Astrocyte (in vitro differentiated cells and primary cell): ENCODE measurements at regions not wholly inside any gene's neighbourhood (a gene's known extent, or its start where the extent isn't known, plus 50 kb on each side); places are given as distances from the start of the nearest gene placed in this dataset.

Experiments
- DNase-seq: peaks from one replicate; pipeline ENCODE4 v3.0.0-alpha.2; 2010; ENCODE audit warnings: low read depth
- FAIRE-seq: peaks from 2 replicates; lab custom pipeline; 2011; peaks lifted over from hg19 to GRCh38; lab: Jason Lieb, UNC
- H2AFZ ChIP-seq: 2 replicates; pipeline ENCODE4 v1.6.0; 2012; ENCODE audit warnings: low read depth, low read length, inconsistent platforms
- H3K27ac ChIP-seq: 2 replicates; pipeline ENCODE4 v1.5.1; 2011; ENCODE audit warnings: low read depth, low read length, inconsistent platforms
- H3K27me3 ChIP-seq: 2 replicates; pipeline ENCODE4 v1.6.0; 2011; ENCODE audit warnings: low read length, inconsistent platforms; ENCODE audit not compliant: insufficient read depth
- H3K36me3 ChIP-seq: 2 replicates; pipeline ENCODE4 v1.5.1; 2011; ENCODE audit warnings: low read length, inconsistent platforms; ENCODE audit not compliant: insufficient read depth
- H3K4me1 ChIP-seq: 2 replicates; pipeline ENCODE4 v1.5.1; 2011; ENCODE audit warnings: low read length, inconsistent platforms; ENCODE audit not compliant: insufficient read depth
- H3K4me2 ChIP-seq: 2 replicates; pipeline ENCODE4 v1.6.0; 2012; ENCODE audit warnings: low read length, inconsistent platforms
- H3K4me3 ChIP-seq: 2 replicates; pipeline ENCODE4 v1.5.1; 2011; ENCODE audit warnings: low read depth, mild to moderate bottlenecking, low read length, inconsistent platforms; ENCODE audit not compliant: insufficient read depth
- H3K79me2 ChIP-seq: 2 replicates; pipeline ENCODE4 v1.6.0; 2012; ENCODE audit warnings: mild to moderate bottlenecking, low read length, inconsistent platforms; ENCODE audit not compliant: insufficient read depth
- H3K9ac ChIP-seq: 2 replicates; pipeline ENCODE4 v1.6.0; 2012; ENCODE audit warnings: mild to moderate bottlenecking, low read length, inconsistent platforms
- H3K9me3 ChIP-seq: 2 replicates; pipeline ENCODE4 v1.5.1; 2012; ENCODE audit warnings: low read depth, mild to moderate bottlenecking, low read length, inconsistent platforms; ENCODE audit not compliant: insufficient read depth
- H4K20me1 ChIP-seq: 2 replicates; pipeline ENCODE4 v1.6.0; 2012; ENCODE audit warnings: low read length, inconsistent platforms; ENCODE audit not compliant: insufficient read depth
- H3K27ac Mint-ChIP-seq: one replicate; pipeline ENCODE4 v1.8.0; 2021; ENCODE audit warnings: mild to moderate bottlenecking, mixed read lengths; ENCODE audit not compliant: unreplicated experiment
- H3K27me3 Mint-ChIP-seq: one replicate; pipeline ENCODE4 v1.8.0; 2021; ENCODE audit warnings: low read depth, mixed read lengths; ENCODE audit not compliant: unreplicated experiment
- H3K36me3 Mint-ChIP-seq: one replicate; pipeline ENCODE4 v1.8.0; 2021; ENCODE audit warnings: low read depth, mixed read lengths; ENCODE audit not compliant: unreplicated experiment
- H3K4me1 Mint-ChIP-seq: one replicate; pipeline ENCODE4 v1.8.0; 2021; ENCODE audit warnings: low read depth, mixed read lengths; ENCODE audit not compliant: unreplicated experiment
- H3K4me3 Mint-ChIP-seq: one replicate; pipeline ENCODE4 v1.8.0; 2021; ENCODE audit warnings: mild to moderate bottlenecking, moderate library complexity, mixed read lengths; ENCODE audit not compliant: unreplicated experiment
- H3K9me3 Mint-ChIP-seq: one replicate; pipeline ENCODE4 v1.8.0; 2021; ENCODE audit warnings: mild to moderate bottlenecking, mixed read lengths; ENCODE audit not compliant: unreplicated experiment
- CTCF ChIP-seq: IDR thresholded peaks from 2 replicates; pipeline ENCODE4 v1.5.1; 2011; ENCODE audit warnings: low read depth, mild to moderate bottlenecking, inconsistent platforms, low read length, moderate library complexity; ENCODE audit not compliant: insufficient read depth
- EZH2 ChIP-seq: IDR thresholded peaks from 2 replicates; pipeline ENCODE4 v1.6.1; 2012; ENCODE audit warnings: mild to moderate bottlenecking, low read length, inconsistent platforms; ENCODE audit not compliant: insufficient read depth

DNA sequence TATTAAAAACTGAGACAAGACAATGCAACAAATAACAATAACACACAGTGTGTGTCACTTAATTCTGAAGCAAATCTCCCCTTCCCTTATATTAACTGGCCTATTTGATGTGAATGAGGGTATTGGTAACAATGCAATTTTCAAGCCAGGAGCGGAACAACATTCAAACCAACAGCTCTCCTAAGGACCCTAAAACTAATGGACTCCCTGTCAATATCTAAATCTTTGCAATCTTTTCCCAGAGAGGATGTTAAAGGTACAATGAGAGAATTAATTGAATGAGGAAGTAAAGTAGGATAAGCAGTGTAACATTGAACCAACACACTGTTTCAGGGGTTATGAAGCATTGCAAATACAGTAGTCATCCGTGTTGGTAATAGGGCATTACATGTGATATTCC lies 311.7 kb downstream of the HTR1A start:
- DNase-seq (no peak), FAIRE-seq (no peak)
- H4K20me1 ChIP-seq = no peaks in the 10 kb centered on the region
- H3K9me3 ChIP-seq = no peaks in the 10 kb centered on the region
- H3K9ac ChIP-seq = no peak overlapping the region
- Mint-ChIP-seq H3K27ac (no peak overlapping the region), H3K4me3 (no peak overlapping the region), H3K36me3 (no peaks in the 10 kb centered on the region), H3K27me3 (no peaks in the 10 kb centered on the region), H3K4me1 (peaks cover 5% of the 10 kb centered on the region), H3K9me3 (no peaks in the 10 kb centered on the region)
- H3K4me3 ChIP-seq = no peak overlapping the region
- no peaks in the 10 kb centered on the region for H3K79me2 ChIP-seq
- H3K4me2 ChIP-seq = no peak overlapping the region
- H3K27me3 ChIP-seq = no peaks in the 10 kb centered on the region
- no peaks in the 10 kb centered on the region for H3K36me3 ChIP-seq
- no peak overlapping the region for H2AFZ ChIP-seq
- no peak overlapping the region for H3K27ac ChIP-seq
- TF ChIP-seq CTCF (no peak), EZH2 (no peak)
- no peaks in the 10 kb centered on the region for H3K4me1 ChIP-seq

- no peak for FAIRE-seq
These were observed 313.9 kb downstream of the HTR1A start for GRCh38 chr5:63648376-63648775.

More at GRCh38 chr5:63648376-63648775, 313.9 kb downstream of the HTR1A start:
- Histone ChIP-seq H3K27me3 (no peaks in the 10 kb centered on the region), H3K4me3 (no peak overlapping the region), H3K4me1 (no peaks in the 10 kb centered on the region), H4K20me1 (no peaks in the 10 kb centered on the region), H3K27ac (no peak overlapping the region), H2AFZ (no peak overlapping the region), H3K9ac (no peak overlapping the region), H3K9me3 (no peaks in the 10 kb centered on the region), H3K36me3 (no peaks in the 10 kb centered on the region), H3K79me2 (no peaks in the 10 kb centered on the region), H3K4me2 (no peak overlapping the region)
- no peaks in the 10 kb centered on the region for H3K9me3 Mint-ChIP-seq
- no peak for DNase-seq
- H3K4me1 Mint-ChIP-seq = peaks cover 5% of the 10 kb centered on the region
- no peaks in the 10 kb centered on the region for H3K27me3 Mint-ChIP-seq
- no peak overlapping the region for H3K27ac Mint-ChIP-seq
- no peaks in the 10 kb centered on the region for H3K36me3 Mint-ChIP-seq
- TF ChIP-seq EZH2 = no peak
- TF ChIP-seq CTCF = no peak
- no peak overlapping the region for H3K4me3 Mint-ChIP-seq
